Retinal pigment epithelial cell (primary cell): ENCODE measurements at regions not wholly inside any gene's neighbourhood (a gene's known extent, or its start where the extent isn't known, plus 50 kb on each side); places are given as distances from the start of the nearest gene placed in this dataset.
"Not testable (repeated sequence)": the region's sequence is repeated elsewhere in the genome, so short reads cannot be mapped to it uniquely, and the experiment has no call there.

Experiments used
- DNase-seq: peaks from one replicate; pipeline ENCODE4 v3.0.0-alpha.2; 2010; ENCODE audit warnings: low read depth
- H3K4me3 ChIP-seq: 2 replicates; pipeline ENCODE4 v1.5.1; 2011; ENCODE audit warnings: mild to moderate bottlenecking, low read length, control low read depth, moderate library complexity
- TF ChIP-seq, protein P1 (sequence below): conservative IDR thresholded peaks from 2 replicates; pipeline ENCODE4 v1.5.1; 2011; ENCODE audit warnings: low read depth, low read length, control low read depth, inconsistent platforms

- H3K4me3 ChIP-seq, result no peak overlapping the region
- TF ChIP-seq, protein P1, sequence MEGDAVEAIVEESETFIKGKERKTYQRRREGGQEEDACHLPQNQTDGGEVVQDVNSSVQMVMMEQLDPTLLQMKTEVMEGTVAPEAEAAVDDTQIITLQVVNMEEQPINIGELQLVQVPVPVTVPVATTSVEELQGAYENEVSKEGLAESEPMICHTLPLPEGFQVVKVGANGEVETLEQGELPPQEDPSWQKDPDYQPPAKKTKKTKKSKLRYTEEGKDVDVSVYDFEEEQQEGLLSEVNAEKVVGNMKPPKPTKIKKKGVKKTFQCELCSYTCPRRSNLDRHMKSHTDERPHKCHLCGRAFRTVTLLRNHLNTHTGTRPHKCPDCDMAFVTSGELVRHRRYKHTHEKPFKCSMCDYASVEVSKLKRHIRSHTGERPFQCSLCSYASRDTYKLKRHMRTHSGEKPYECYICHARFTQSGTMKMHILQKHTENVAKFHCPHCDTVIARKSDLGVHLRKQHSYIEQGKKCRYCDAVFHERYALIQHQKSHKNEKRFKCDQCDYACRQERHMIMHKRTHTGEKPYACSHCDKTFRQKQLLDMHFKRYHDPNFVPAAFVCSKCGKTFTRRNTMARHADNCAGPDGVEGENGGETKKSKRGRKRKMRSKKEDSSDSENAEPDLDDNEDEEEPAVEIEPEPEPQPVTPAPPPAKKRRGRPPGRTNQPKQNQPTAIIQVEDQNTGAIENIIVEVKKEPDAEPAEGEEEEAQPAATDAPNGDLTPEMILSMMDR, result no peak
- no peak for DNase-seq
Observed at GRCh38 chrX:41002026-41002425, 83.2 kb upstream of the USP9X start.

DNA sequence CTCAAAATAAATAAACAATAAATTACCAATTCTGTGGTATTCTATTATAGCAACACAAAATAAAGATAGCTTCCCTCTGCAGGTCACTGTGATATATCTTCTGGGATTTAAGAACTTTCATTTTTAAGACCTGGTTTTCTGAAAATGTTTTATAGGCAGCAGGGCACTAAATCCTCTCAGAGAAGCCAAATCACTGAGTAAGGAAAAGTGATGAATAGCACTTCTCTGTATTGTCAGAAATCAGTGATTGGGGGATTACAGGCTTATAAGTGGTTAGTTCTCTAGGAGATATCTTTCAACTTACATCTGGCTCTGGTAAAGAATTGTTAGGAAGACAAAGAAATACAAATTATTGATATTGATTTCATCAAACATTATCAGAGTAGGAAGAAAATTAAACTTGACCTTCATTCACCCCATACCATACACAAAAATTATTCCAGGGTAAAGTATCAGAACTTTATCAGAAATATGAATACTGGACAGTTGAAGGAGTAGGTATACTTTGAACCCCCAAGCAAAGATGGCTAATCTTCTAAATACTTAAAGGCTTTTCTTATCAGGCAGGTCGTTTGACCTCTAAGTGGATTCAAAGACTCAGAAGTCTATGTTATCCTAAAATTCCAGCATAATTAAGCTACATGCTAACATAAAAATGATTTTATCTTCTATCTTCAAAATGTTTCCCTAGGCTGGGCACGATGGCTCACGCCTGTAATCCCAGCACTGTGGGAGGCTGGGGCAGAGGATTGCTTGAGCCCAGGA, 81.6 kb upstream of the USP9X start:
- TF ChIP-seq, protein P1, result no peak
- DNase-seq, result no peak
- no peak overlapping the region for H3K4me3 ChIP-seq

GRCh38 chrX:41005445-41005992, 79.7 kb upstream of the USP9X start:
- H3K4me3 ChIP-seq, result no peak overlapping the region
- TF ChIP-seq, protein P1, result no peak
- no peak for DNase-seq

- TF ChIP-seq, protein P1, result peak; percentile 27
- H3K4me3 ChIP-seq, result peak overlapping the region; percentile 19
- DNase-seq, result peak; percentile 62
Observed at GRCh38 chrX:41009850-41010846, 75.1 kb upstream of the USP9X start.

GRCh38 chrX:41014776-41015360, 70.4 kb upstream of the USP9X start:
- TF ChIP-seq, protein P1, result no peak
- no peak overlapping the region for H3K4me3 ChIP-seq
- no peak for DNase-seq

DNA sequence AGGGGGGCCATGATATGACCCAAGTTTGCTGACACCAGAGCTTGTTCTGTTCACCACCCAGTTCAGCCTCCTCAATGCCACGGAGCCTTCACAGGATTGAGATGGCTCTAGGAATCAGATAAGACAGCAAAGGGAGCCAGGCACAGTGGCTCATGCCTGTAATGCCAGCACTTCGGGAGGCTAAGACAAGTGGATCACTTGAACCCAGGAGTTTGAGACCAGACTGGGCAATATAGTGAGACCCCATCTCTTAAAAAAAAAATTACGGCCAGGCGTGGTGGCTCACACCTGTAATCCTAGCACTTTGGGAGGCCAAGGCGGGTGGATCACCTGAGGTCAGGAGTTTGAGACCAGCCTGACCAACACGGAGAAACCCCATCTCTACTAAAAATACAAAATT, 67.5 kb upstream of the USP9X start:
- DNase-seq, H3K4me3 ChIP-seq: not testable (repeated sequence)

- not testable (repeated sequence) for DNase-seq, H3K4me3 ChIP-seq
Observed at GRCh38 chrX:41018391-41019040, 66.7 kb upstream of the USP9X start.
